GM03348 (cell line): ENCODE measurements at regions not wholly inside any gene's neighbourhood (a gene's known extent, or its start where the extent isn't known, plus 50 kb on each side); places are given as distances from the start of the nearest gene placed in this dataset.
"Not testable (repeated sequence)": the region's sequence is repeated elsewhere in the genome, so short reads cannot be mapped to it uniquely, and the experiment has no call there.

Source experiments
- DNase-seq: peaks from one replicate; pipeline ENCODE4 v3.0.0; 2012; ENCODE audit warnings: low spot score

GRCh38 chr10:64738462-64738861 is 1217.3 kb downstream of the REEP3 start:
- DNase-seq: no peak

- no peak for DNase-seq
These were observed 1224.4 kb downstream of the REEP3 start for GRCh38 chr10:64745565-64745964.

DNA sequence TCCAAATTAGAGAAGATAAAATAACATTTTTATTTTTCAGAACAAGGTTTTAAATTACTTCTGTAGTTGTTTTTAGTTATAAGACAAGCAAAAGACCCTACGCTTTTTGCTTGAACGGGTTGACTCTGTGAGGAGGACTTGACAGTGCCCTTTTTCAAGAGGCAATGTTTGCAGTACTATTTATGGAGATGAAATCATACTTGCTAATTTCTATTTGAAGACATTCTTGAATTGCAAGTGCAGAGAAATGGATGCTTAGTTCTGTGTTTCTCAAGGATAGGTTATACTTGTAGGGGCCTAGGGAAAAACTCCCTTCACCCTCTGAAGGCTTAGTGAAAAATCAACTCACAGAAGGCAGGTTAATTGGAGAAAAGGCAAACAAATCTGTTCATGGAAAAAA is 1229.5 kb downstream of the REEP3 start:
- DNase-seq: no peak

GRCh38 chr10:64753516-64753915 is 1232.3 kb downstream of the REEP3 start:
- no peak for DNase-seq

DNA sequence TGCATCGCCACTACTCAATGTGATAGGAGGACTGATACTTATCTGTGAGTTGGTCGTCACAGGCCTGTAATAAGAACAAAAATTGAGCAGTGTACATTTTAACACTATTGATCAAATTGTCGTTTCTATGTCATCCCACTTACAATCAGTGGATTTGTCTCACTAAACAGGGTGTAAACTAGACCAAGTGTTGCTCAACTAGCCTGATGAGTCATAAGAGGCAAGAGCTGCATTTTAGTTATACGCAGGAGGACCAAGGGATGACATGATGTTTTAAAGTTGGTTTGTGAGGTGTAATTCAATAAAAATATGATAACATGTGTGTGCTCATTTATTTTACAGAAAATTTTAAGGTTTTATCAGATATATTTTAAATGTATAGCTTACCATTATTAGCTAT is 1239.2 kb downstream of the REEP3 start:
- no peak for DNase-seq

- DNase-seq: no peak
These were observed 1241.7 kb downstream of the REEP3 start for GRCh38 chr10:64762861-64763260.

DNA sequence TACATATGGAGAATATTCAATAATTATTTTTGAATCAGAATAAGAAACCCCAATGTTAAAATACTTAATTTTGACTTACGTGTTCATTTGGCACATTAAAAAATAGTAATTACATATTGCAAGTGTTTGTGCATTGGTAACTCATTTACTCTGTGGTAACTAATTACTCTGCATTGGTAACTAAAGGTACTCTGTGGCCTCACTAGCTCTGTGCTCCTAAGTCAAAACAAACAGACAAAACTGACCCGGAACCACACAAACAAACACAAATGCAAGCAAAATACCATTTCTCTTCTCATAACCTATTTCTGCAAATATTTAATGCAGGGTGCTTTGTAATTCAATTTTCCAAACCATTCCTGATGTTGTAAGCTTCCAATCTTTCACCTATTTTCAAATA is 1244.3 kb downstream of the REEP3 start:
- no peak for DNase-seq

GRCh38 chr10:64771253-64772050 is 1250.3 kb downstream of the REEP3 start:
- DNase-seq: no peak

DNA sequence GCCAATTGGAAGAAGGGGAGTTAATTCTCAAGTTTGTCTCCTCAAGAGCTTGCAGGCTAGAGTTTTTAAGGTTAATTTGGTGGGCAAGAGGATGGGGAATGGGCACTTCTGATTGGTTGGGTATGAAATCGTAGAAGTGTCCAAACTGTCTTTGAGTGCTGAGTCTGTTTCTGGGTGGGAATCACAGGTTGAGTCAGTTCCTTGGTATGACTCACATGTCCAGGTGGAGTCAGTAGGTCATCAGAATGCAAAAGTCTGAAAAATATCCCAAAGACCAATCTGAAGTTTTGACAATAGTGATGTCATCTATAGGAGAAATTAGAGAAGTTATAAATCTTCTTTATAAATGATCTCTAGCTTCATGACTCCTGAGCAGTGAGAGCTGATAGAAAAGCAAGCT is 1252.2 kb downstream of the REEP3 start:
- no peak for DNase-seq

DNA sequence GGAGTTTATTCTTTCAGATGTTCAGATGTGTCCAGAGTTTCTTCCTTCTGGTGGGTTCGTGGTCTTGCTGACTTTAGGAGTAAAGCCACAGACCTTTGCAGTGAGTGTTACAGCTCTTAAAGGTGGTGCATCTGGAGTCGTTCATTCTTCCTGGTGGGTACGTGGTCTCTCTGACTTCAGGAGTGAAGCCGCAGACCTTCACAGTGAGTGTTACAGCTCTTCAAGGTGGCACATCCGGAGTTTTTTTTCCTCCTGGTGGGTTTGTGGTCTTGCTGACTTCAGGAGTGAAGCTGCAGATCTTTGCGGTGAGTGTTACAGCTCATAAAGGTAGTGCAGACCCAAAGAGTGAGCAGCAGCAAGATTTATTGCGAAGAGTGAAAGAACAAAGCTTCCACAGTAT is 1263.2 kb downstream of the REEP3 start:
- DNase-seq: not testable (repeated sequence)

DNA sequence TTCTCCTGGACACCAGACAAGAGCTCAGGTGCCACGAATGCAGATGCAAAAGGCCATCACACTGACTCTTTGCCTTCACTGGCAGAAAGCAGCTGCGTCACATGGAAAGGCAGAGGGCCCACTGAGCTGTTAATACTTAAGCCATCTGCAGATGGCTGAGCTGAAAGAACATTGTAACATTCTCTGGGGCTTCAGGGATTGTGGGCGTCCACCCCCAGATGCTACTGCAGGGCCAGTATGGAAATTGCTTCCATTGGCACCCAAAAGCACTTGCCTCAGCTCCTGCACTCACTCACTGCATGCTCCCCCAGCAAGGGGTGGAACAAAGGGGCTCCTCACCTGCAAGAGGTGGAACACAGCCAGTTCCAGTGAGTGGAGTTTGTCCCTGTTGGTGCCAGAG is 1264.6 kb downstream of the REEP3 start:
- DNase-seq: no peak

DNA sequence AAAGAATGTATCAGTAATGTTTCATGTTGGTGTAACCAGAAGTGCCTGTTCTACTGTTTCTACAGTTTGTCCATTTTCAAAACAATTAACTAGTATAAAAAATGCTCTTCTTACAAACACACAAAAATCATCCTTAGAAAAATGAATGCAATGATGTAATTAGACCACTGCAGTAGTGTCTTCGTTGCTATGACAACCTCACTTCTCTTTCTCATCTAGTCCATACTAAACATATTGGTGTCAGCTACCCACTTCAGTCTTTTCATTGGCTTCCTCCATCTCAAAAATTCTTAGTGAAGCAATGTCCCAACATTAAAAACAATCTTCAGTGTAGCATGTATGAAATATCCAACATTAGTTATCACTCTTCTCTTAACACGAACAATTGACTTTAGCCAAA is 1265.8 kb downstream of the REEP3 start:
- DNase-seq: no peak

DNA sequence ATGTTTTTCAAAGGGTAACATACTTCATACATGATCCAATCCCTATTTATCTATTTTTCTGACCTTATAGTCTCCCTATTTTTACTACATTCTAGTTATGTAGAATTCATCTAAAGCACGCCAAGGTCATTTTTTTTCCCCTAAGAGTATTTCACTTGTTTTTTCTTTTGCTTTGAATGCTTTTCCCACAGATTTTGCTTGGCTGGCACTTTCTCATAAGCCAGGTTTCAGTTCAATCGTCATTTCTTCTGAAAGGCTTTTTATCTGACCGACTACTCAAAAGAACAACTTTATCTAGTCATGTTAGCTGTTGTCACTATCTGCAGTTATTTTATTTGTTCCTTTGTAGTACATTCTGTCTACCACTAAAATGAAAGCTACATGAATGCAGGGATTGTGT is 1274.6 kb downstream of the REEP3 start:
- DNase-seq: no peak

DNA sequence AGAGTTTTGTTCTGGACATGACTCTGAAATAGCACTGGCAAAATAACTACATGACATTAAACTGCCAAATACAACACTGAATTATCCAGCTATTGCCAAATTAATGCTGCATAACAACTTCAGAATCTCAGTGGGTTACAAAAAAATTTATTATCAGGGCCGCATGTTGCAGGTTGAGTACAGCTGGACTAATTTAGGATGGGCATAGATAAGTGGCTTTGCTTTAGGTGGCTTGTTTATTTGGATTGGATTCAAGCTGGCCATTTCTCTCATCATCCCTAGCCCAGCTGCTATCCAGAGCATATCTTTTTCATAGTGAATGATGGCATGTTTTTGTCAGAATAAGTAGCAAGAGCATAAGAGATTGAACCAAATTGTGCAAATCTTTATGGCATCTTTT is 1277.1 kb downstream of the REEP3 start:
- no peak for DNase-seq

DNA sequence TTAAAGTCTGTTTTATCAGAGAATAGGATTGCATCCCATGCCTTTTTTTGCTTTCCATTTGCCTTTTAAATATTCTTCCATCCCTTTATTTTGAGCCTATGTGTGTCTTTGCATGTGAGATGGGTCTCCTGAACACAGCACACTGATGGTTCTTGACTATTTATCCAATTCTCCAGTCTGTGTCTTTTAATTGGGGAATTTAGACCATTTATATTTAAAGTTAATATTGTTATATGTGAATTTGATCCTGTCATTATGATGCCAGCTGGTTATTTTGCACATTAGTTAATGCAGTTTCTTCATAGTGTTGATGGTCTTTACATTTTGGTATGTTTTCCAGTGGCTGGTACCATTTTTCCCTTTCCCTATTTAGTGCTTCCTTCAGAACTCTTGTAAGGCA is 1287.0 kb downstream of the REEP3 start:
- not testable (repeated sequence) for DNase-seq

DNA sequence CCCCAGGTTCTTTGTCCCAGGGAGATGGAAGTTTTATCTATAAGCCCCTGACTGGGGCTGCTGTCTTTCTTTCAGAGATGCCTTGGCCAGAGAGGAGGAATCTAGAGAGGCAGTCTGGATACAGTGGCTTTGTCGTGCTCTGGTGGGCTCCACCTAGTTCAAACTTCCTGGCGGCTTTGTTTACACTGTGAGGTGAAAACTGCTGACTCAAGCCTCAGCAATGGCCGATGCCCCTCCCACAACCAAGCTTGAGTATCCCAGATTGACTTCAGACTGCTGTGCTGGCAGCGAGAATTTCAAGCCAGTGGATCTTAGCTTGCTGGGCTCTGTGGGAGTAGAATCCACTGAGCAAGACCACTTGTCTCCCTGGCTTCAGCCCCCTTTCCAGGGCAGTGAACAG is 1288.8 kb downstream of the REEP3 start:
- DNase-seq: not testable (repeated sequence)

DNA sequence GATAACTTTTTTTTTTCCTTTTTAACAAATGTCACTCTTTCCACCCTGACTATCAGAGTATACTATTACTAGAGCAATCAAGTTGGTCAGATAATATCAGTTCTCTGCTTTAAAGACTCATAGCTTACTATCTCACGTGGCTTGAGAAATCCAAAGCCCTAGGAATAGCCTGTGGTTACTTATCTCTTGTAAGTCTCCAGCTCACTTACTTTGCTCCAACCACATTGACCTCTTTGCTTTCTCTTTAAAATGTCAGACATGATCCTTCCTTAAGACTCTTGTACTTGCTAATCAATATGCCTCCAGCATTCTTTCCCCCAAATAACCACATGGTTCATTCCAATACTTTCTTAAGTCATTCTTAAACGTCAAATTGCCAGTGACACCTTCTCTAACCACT is 1292.2 kb downstream of the REEP3 start:
- no peak for DNase-seq

- DNase-seq: no peak
These were observed 1293.0 kb downstream of the REEP3 start for GRCh38 chr10:64814201-64814600.

- DNase-seq: no peak
These were observed 1308.7 kb downstream of the REEP3 start for GRCh38 chr10:64829888-64830412.

GRCh38 chr10:64830869-64831268 is 1309.7 kb downstream of the REEP3 start:
- DNase-seq: no peak

DNA sequence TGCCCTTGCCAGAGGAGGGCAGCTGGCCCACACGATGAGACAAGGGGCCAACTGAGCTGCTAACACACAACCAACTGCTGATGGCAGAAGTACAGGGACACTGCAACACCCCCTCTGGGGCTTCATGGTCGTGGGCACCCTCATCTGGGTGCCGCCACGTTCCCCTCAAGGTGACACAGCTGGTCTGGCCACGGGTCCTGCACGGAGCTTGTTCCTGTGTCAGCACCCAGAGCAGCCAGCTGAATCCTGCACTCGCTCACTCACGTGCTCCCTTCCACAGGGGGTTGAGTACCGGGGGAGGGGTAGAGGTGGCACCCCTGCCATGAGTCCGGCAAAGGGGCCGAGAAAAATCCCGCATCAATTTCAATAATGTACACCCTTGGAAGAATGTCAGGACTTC is 1319.1 kb downstream of the REEP3 start:
- DNase-seq: no peak

DNA sequence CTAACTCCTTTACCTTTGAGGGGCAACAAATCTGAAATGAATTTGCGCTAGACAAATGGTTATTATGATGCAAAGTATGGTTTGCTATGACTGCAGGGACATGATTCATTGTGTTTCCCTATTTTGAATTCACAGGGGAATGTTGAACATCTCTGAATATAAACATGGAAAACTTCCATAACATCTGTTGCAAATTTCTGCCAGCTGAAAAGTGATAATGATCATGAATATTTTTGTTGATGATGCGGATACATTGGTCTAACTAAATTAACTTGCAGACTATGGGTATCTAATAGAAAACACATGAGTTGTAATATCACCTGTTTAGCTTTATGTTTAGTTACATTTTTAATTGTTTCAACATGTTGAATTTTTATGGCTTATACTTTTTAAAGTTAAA is 1325.5 kb downstream of the REEP3 start:
- DNase-seq: no peak

GRCh38 chr10:64855941-64856340 is 1334.7 kb downstream of the REEP3 start:
- DNase-seq: no peak

DNA sequence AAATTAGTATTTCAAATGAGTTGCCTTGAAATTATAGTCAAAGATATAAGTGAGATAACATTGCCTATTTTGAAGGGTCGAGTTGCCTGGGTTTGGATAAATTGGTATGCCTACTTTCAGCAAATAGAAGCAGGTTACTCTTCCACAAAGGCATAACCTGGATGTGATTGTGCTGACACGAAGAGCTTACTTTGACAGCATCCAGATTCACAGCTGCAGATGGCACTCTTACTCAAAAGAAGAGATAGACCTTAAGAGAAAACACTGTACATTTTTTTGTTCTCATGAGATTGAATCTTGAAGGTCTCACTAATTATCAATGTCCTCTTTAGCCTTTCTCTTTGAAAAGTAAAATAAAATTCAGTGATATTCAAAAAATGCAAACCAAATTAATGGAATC is 1338.7 kb downstream of the REEP3 start:
- DNase-seq: no peak
